ENCODE measurements at regions not wholly inside any gene's neighbourhood (a gene's known extent, or its start where the extent isn't known, plus 50 kb on each side); places are given as distances from the start of the nearest gene placed in this dataset.
"Not testable (repeated sequence)": the region's sequence is repeated elsewhere in the genome, so short reads cannot be mapped to it uniquely, and the experiment has no call there.

- not testable (repeated sequence) for ATAC-seq (ENCODE audit: insufficient read depth, low FRiP score)
Measured at GRCh38 chr15:24108349-24108748, 421.2 kb upstream of the NDN start.

GRCh38 chr15:24139622-24140021 is 452.5 kb upstream of the NDN start:
- H3K9me3 ChIP-seq (ENCODE audit: control insufficient read depth in 4 of 4, insufficient read depth in 3 of 4, low read length in 3 of 4); H3K36me3 ChIP-seq (ENCODE audit: control insufficient read depth in 4 of 4, insufficient read depth in 4 of 4, low read length in 4 of 4); ATAC-seq (ENCODE audit: insufficient read depth, low FRiP score); H3K4me3 ChIP-seq; H3K27me3 ChIP-seq (ENCODE audit: control insufficient read depth in 3 of 3, insufficient read depth in 3 of 3, low read length in 2 of 3); H3K9ac ChIP-seq (ENCODE audit: insufficient read depth in 1 of 2, low read length in 2 of 2); H3K4me1 ChIP-seq (ENCODE audit: control insufficient read depth in 5 of 5, insufficient read depth in 5 of 5, low read length in 5 of 5); DNase-seq; H3K27ac ChIP-seq (ENCODE audit: low read depth in 1 of 2, low read length in 1 of 2): not testable (repeated sequence)
- WGBS, 2 donors, result 78 to 80% methylated on average over 8 of the region's 8 CpGs

More at GRCh38 chr15:24108349-24108748, 421.2 kb upstream of the NDN start:
- not testable (repeated sequence) for H3K9me3 ChIP-seq (ENCODE audit: control insufficient read depth in 4 of 4, insufficient read depth in 3 of 4, low read length in 3 of 4); H3K4me1 ChIP-seq (ENCODE audit: control insufficient read depth in 5 of 5, insufficient read depth in 5 of 5, low read length in 5 of 5); H3K9ac ChIP-seq (ENCODE audit: insufficient read depth in 1 of 2, low read length in 2 of 2); H3K27ac ChIP-seq (ENCODE audit: low read depth in 1 of 2, low read length in 1 of 2); H3K36me3 ChIP-seq (ENCODE audit: control insufficient read depth in 4 of 4, insufficient read depth in 4 of 4, low read length in 4 of 4); H3K27me3 ChIP-seq (ENCODE audit: control insufficient read depth in 3 of 3, insufficient read depth in 3 of 3, low read length in 2 of 3); DNase-seq; H3K4me3 ChIP-seq
- 60 to 63% methylated on average over 3 of the region's 3 CpGs for WGBS, 2 donors

GRCh38 chr15:24145070-24145469 is 458.0 kb upstream of the NDN start:
- not testable (repeated sequence) for ATAC-seq (ENCODE audit: insufficient read depth, low FRiP score); H3K4me3 ChIP-seq; H3K9me3 ChIP-seq (ENCODE audit: control insufficient read depth in 4 of 4, insufficient read depth in 3 of 4, low read length in 3 of 4); H3K4me1 ChIP-seq (ENCODE audit: control insufficient read depth in 5 of 5, insufficient read depth in 5 of 5, low read length in 5 of 5); H3K9ac ChIP-seq (ENCODE audit: insufficient read depth in 1 of 2, low read length in 2 of 2); H3K27ac ChIP-seq (ENCODE audit: low read depth in 1 of 2, low read length in 1 of 2); DNase-seq; H3K27me3 ChIP-seq (ENCODE audit: control insufficient read depth in 3 of 3, insufficient read depth in 3 of 3, low read length in 2 of 3); H3K36me3 ChIP-seq (ENCODE audit: control insufficient read depth in 4 of 4, insufficient read depth in 4 of 4, low read length in 4 of 4)
- WGBS, 2 donors, result 71 to 81% methylated on average over 8 of the region's 8 CpGs

GRCh38 chr15:24146251-24146650 is 459.1 kb upstream of the NDN start:
- Histone ChIP-seq H3K4me3 (no peak overlapping the region), H3K36me3 (ENCODE audit: control insufficient read depth in 4 of 4, insufficient read depth in 4 of 4, low read length in 4 of 4) (no peaks in the 10 kb centered on the region), H3K9ac (ENCODE audit: insufficient read depth in 1 of 2, low read length in 2 of 2) (no peak overlapping the region), H3K9me3 (ENCODE audit: control insufficient read depth in 4 of 4, insufficient read depth in 3 of 4, low read length in 3 of 4) (no peaks in the 10 kb centered on the region), H3K4me1 (ENCODE audit: control insufficient read depth in 5 of 5, insufficient read depth in 5 of 5, low read length in 5 of 5) (no peaks in the 10 kb centered on the region), H3K27me3 (ENCODE audit: control insufficient read depth in 3 of 3, insufficient read depth in 3 of 3, low read length in 2 of 3) (no peaks in the 10 kb centered on the region), H3K27ac (ENCODE audit: low read depth in 1 of 2, low read length in 1 of 2) (no peak overlapping the region)
- no peak for DNase-seq
- WGBS, 2 donors, result 58 to 59% methylated on average over 2 of the region's 2 CpGs
- ATAC-seq (ENCODE audit: insufficient read depth, low FRiP score), result no peak
- no peak for TF ChIP-seq CTCF (IDR thresholded peaks at IDR 0.05; ENCODE audit: control extremely low read depth, extremely low read depth)

- no peak overlapping the region for H3K4me3 ChIP-seq
- no peak for TF ChIP-seq CTCF (IDR thresholded peaks at IDR 0.05; ENCODE audit: control extremely low read depth, extremely low read depth)
- no peak overlapping the region for H3K9ac ChIP-seq (ENCODE audit: insufficient read depth in 1 of 2, low read length in 2 of 2)
- H3K36me3 ChIP-seq (ENCODE audit: control insufficient read depth in 4 of 4, insufficient read depth in 4 of 4, low read length in 4 of 4), result no peaks in the 10 kb centered on the region
- no peak overlapping the region for H3K27ac ChIP-seq (ENCODE audit: low read depth in 1 of 2, low read length in 1 of 2)
- no peaks in the 10 kb centered on the region for H3K4me1 ChIP-seq (ENCODE audit: control insufficient read depth in 5 of 5, insufficient read depth in 5 of 5, low read length in 5 of 5)
- DNase-seq (no peak), ATAC-seq (ENCODE audit: insufficient read depth, low FRiP score) (no peak)
- H3K9me3 ChIP-seq (ENCODE audit: control insufficient read depth in 4 of 4, insufficient read depth in 3 of 4, low read length in 3 of 4), result no peaks in the 10 kb centered on the region
- H3K27me3 ChIP-seq (ENCODE audit: control insufficient read depth in 3 of 3, insufficient read depth in 3 of 3, low read length in 2 of 3), result no peaks in the 10 kb centered on the region
- WGBS, 2 donors, result 83% methylated on average over 2 of the region's 2 CpGs
Measured at GRCh38 chr15:24150542-24150941, 463.4 kb upstream of the NDN start.

- not testable (repeated sequence) for H3K36me3 ChIP-seq (ENCODE audit: control insufficient read depth in 4 of 4, insufficient read depth in 4 of 4, low read length in 4 of 4); H3K9ac ChIP-seq (ENCODE audit: insufficient read depth in 1 of 2, low read length in 2 of 2); H3K27ac ChIP-seq (ENCODE audit: low read depth in 1 of 2, low read length in 1 of 2); H3K4me1 ChIP-seq (ENCODE audit: control insufficient read depth in 5 of 5, insufficient read depth in 5 of 5, low read length in 5 of 5); ATAC-seq (ENCODE audit: insufficient read depth, low FRiP score); H3K9me3 ChIP-seq (ENCODE audit: control insufficient read depth in 4 of 4, insufficient read depth in 3 of 4, low read length in 3 of 4); H3K27me3 ChIP-seq (ENCODE audit: control insufficient read depth in 3 of 3, insufficient read depth in 3 of 3, low read length in 2 of 3); H3K4me3 ChIP-seq; DNase-seq
- WGBS, 2 donors, result 67 to 80% methylated on average over 1 of the region's 1 CpG
Measured at GRCh38 chr15:24158306-24158705, 471.2 kb upstream of the NDN start.

GRCh38 chr15:24165512-24165911 is 478.4 kb upstream of the NDN start:
- H3K4me1 ChIP-seq (ENCODE audit: control insufficient read depth in 5 of 5, insufficient read depth in 5 of 5, low read length in 5 of 5); H3K4me3 ChIP-seq; H3K27me3 ChIP-seq (ENCODE audit: control insufficient read depth in 3 of 3, insufficient read depth in 3 of 3, low read length in 2 of 3); H3K9me3 ChIP-seq (ENCODE audit: control insufficient read depth in 4 of 4, insufficient read depth in 3 of 4, low read length in 3 of 4); ATAC-seq (ENCODE audit: insufficient read depth, low FRiP score); H3K27ac ChIP-seq (ENCODE audit: low read depth in 1 of 2, low read length in 1 of 2); H3K9ac ChIP-seq (ENCODE audit: insufficient read depth in 1 of 2, low read length in 2 of 2); DNase-seq; H3K36me3 ChIP-seq (ENCODE audit: control insufficient read depth in 4 of 4, insufficient read depth in 4 of 4, low read length in 4 of 4): not testable (repeated sequence)
- 81 to 86% methylated on average over 3 of the region's 3 CpGs for WGBS, 2 donors
